HG03060 (cell line): ENCODE measurements at regions not wholly inside any gene's neighbourhood (a gene's known extent, or its start where the extent isn't known, plus 50 kb on each side); places are given as distances from the start of the nearest gene placed in this dataset.
"Not testable (repeated sequence)": the region's sequence is repeated elsewhere in the genome, so short reads cannot be mapped to it uniquely, and the experiment has no call there.

Experiments
- ATAC-seq: cut with Tn5 transposase; IDR thresholded peaks from one replicate; pipeline ENCODE4 v1.9.1; 2021; ENCODE audit warnings: low read depth, moderate number of reproducible peaks; ENCODE audit not compliant: unreplicated experiment

DNA sequence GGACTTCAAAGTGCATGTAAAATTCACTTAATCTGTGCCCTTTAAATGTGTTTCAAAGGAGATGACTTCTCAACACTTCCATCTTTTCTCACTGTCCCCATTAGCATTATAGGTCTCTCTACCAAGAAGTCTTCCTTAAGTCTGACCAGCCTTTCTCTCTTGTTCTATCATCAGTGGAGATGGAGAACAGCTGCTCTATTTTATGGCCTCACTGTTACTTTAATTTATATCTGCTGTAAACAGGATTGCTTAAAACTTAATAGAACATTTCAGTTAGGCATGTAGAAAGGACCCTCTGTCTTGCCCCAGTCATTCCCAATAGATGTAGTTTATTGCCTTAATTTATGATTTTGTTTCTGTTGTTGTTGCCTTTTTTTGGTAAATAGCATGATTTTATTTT lies 86.0 kb upstream of the CDC42EP3 start:
- ATAC-seq, result not testable (repeated sequence)

DNA sequence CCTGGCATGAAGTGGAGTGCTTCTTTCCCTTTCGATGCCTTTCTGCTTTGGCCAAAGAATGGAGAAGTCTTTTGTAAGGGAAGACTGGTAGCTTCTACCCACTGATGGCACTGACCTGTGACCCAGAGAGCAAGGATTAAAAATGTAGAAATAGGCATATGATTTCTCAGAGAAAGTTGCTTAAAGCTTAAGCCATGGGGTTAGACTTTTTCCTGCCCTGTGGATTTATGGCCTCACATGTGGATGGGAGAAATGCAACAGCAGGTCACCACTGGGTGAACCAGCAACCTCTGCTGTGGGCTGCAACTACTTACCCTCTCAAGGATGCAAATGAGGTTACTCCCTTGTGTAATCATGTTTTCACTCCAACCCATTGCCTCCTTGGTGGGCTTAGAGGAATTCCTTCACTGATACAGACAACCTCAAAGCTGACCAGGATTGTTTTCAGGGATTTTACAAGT lies 86.7 kb upstream of the CDC42EP3 start:
- not testable (repeated sequence) for ATAC-seq

GRCh38 chr2:37759989-37760388 lies 88.5 kb upstream of the CDC42EP3 start:
- not testable (repeated sequence) for ATAC-seq

GRCh38 chr2:37760471-37760870 lies 89.0 kb upstream of the CDC42EP3 start:
- no peak for ATAC-seq

DNA sequence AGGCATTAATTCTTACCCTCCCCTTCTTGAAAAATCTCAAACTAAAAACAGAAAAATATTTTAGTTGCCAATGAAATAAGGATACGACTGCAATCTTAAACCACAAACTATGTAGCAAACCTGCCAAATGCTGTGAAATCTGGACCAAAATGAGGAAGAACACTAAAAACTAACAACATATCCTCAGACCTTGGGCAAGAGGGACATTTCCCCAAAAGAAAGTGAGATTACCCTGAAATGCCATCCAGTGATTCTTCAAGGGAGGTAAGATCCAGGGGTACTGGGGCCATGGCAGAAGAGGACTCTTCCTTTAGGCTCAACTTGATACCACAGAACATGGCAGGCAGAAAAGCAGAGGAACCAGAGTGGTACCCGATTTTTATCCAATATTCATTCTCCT lies 90.8 kb upstream of the CDC42EP3 start:
- not testable (repeated sequence) for ATAC-seq

GRCh38 chr2:37764739-37765138 lies 93.3 kb upstream of the CDC42EP3 start:
- ATAC-seq, result no peak

DNA sequence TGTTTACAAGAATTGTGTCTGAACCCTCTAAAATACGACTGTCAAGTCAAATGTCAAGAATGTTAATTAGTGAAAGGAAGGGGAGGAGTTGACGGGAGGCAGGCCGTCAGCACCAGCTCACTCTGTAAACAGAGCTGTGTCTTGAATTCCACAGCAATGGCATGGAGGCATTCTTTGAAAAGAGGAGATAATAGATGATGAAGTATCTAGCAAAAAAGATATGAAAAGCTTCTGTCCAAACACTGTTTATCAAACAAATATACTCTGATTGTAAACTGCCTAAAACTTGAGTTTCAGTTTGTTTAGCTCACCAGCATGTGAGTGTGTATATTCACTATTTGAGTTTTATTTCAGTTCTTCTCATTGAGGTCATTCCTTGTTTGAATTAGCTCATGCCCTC lies 94.7 kb upstream of the CDC42EP3 start:
- no peak for ATAC-seq

DNA sequence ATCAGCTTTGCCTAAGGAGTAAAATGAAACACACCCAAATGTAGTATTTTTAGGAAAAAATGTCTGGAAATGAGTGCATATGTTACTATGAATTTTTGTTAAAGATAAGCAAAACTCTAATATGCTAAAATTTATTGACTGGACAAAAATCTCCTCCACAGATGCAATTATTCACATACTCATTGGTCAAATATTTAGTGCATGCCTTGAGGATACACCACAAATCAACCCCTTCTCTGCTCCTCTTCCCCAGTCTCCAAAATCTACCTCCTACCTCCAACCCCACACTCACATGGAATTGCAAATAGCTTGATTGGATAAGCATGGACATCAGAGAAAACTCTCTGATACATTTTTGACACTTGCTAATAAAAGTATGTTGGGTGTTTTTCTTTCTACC lies 95.6 kb upstream of the CDC42EP3 start:
- no peak for ATAC-seq

DNA sequence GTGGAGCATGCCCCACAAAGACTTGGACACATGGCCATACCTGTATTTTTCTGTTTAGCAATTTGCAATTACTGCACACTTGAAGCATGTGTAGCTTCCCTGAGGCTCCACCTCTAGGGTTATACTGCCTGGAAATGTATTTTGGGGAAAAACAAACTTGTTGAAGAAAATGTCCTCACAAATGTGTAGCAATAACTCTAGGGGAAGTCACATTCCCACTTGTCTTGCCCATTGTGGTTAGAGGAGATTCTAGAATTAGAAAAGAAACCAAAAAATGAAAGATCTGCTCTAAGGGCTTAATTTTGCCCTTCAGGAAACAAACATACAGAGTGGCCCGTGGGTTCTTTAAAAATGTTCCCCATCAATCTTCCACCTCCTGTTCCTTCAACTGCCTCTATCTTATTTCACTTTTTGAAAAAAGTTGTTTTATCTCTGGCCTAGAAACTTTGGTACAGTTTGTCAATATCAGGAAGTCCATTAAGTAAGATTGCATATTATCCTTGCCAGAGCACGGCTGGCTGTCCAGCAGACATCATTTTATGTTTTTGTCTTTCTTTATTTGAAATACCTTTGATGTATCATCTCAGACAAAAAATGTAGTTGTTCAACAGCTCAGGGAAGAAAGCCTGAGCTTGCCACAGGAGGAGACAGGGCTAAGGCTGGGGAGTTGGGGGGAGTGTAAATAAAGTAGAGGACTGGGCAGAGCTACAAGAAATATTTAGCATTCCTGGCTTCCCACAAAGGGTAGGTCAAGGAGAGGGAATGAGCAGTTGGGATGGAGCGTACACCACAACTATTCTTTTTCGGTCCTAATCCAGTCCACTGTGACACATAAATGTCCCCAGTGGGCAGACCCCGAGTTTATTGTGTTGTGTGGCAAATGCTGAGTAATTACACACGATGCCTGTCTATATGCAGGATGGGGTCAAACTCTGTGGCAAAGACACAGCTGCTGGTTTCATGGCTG lies 96.8 kb upstream of the CDC42EP3 start:
- ATAC-seq, result no peak

DNA sequence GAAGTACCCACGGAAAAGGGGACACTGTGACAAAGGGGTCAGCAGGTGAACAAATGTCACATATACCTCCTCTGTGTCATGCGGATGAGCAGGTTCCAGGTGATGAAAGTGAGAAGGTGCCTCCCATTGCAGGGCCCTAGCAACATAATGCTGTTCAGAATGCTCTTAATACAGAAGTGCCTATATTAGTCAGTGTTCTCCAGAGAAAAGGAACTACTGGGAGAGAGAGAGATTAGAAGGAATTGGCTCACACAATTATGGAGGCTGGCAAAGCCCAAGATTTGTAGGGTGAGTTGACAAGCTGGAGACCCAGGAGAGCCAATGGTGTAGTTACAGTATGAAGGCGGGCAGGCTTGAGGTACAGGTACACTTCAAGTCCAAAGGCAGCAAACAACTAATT lies 98.1 kb upstream of the CDC42EP3 start:
- no peak for ATAC-seq

DNA sequence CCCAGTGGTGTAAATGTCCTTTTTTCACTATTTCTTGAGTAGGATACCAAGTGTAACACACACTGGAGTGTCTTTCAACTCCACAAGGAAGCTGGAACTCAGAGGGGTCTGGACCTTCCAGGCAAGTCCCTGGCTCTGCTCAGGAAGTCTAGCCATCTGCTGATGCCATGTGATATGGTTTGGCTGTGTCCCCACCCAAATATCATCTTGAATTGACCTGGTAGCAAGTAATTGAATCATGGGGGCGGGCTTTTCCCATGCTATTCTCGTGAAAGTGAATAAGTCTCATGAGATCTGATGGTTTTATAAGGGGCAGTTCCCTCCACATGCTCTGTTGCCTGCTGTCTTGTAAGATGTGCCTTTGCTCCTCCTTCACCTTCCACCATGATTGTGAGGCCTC lies 99.4 kb upstream of the CDC42EP3 start:
- ATAC-seq, result no peak

- no peak for ATAC-seq
These were observed 100.2 kb upstream of the CDC42EP3 start for GRCh38 chr2:37771600-37772088.

- ATAC-seq, result no peak
These were observed 102.1 kb upstream of the CDC42EP3 start for GRCh38 chr2:37773371-37774130.

GRCh38 chr2:37774171-37774944 lies 102.9 kb upstream of the CDC42EP3 start:
- not testable (repeated sequence) for ATAC-seq

- ATAC-seq, result no peak
These were observed 103.8 kb upstream of the CDC42EP3 start for GRCh38 chr2:37774976-37775907.

GRCh38 chr2:37775908-37776250 lies 104.4 kb upstream of the CDC42EP3 start:
- no peak for ATAC-seq

- no peak for ATAC-seq
These were observed 105.0 kb upstream of the CDC42EP3 start for GRCh38 chr2:37776487-37776886.

- ATAC-seq, result no peak
These were observed 107.7 kb upstream of the CDC42EP3 start for GRCh38 chr2:37779139-37779538.

- ATAC-seq, result no peak
These were observed 108.4 kb upstream of the CDC42EP3 start for GRCh38 chr2:37779611-37780386.
